ENCODE measurements at regions not wholly inside any gene's neighbourhood (a gene's known extent, or its start where the extent isn't known, plus 50 kb on each side); places are given as distances from the start of the nearest gene placed in this dataset.

DNA sequence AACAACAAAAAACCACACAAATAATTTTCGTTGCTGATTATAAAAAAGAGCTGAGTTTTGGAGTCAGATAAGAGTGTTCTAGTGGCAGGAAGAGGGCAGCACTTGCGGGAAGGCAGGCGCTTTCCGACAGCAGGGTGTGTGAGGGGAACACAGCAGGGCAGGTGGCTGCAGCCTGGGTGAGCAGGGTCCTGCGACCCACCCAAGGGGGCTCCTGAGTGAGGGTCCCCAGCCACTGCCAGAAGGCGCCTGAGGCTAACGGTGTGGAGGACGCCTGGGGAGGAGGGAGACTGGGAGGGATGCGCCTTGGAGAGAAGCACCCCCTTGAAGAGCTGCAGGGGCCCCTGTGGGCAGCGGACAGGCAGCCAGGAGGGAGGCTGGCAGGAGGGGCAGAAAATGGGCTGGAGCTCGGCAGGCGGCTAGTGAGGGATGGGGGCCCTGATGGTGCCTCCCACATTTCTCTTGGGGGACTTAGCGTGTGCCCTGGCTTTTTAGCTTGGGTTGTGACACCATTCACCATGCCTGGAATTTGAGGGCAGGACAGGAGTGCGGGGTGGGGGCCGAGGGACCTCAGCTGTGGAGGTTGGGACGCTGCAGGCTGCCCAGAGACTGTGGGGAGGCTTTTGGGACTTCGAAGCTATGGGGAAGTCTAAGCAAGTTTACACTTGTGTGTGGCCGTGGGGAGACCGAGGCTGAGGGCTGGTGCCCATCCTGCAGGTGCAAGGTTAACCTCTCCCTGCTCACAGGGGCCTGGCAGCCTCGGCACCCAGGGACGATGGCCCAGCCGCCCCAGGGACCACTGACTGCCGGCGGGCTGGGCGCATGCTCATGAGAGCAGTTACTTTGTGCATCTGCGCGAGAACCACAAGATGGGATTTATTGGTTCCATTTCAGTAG, 111.4 kb downstream of the SIK1 start:
- Mint-ChIP-seq H3K27me3 (peaks cover 7% of the 10 kb centered on the region), H3K4me3 (no peak overlapping the region), H3K27ac (peak overlapping the region; percentile 67), H3K9me3 (ENCODE audit: insufficient read depth) (peaks cover 2% of the 10 kb centered on the region), H3K4me1 (peaks cover 55% of the 10 kb centered on the region)
- Histone ChIP-seq H3K27ac (ENCODE audit: low read length in 2 of 2) (no peak overlapping the region), H3K36me3 (replicated peaks in 1 of 2; ENCODE audit: control extremely low read depth in 1 of 2, control insufficient read depth in 1 of 2, extremely low read depth in 1 of 2, insufficient read depth in 2 of 2, low read length in 1 of 2) (no peaks in the 10 kb centered on the region), H4K20me1 (ENCODE audit: control insufficient read depth, insufficient read depth, low read length, poor library complexity, severe bottlenecking) (no peaks in the 10 kb centered on the region), H3K9me3 (ENCODE audit: control extremely low read depth in 1 of 3, control insufficient read depth in 2 of 3, insufficient read depth in 1 of 3, low read length in 2 of 3) (peaks cover 0 to 15% (median 8%) of the 10 kb centered on the region in 3 donors), H3K4me3 (ENCODE audit: control extremely low read depth in 1 of 5, extremely low read depth in 1 of 5, insufficient read depth in 1 of 5, low read depth in 2 of 5, low read length in 4 of 5) (no peak overlapping the region), H3K27me3 (replicated peaks in 1 of 4; ENCODE audit: control extremely low read depth in 1 of 4, control insufficient read depth in 3 of 4, insufficient read depth in 4 of 4, low read length in 3 of 4) (peaks cover 0 to 13% (median 0%) of the 10 kb centered on the region in 4 experiments), H3K4me1 (ENCODE audit: control insufficient read depth in 2 of 2, insufficient read depth in 2 of 2, low read length in 2 of 2) (peaks cover 19 to 64% of the 10 kb centered on the region in 2 donors), H3K4me2 (replicated peaks; ENCODE audit: low read depth, low read length, poor library complexity, severe bottlenecking) (peak overlapping the region; percentile 12), H3K9ac (ENCODE audit: low read length) (no peak overlapping the region), H3K79me2 (ENCODE audit: control insufficient read depth, insufficient read depth, low read length) (no peaks in the 10 kb centered on the region), H2AFZ (ENCODE audit: insufficient read depth, low read depth, low read length, poor library complexity, severe bottlenecking) (peak overlapping the region; percentile 13)
- intact Hi-C loops (cut with micrococcal nuclease), result no loop called here
- POLR2A ChIA-PET, result no interaction called here
- peak; percentile 67 for DNase-seq
- CTCF ChIA-PET, result interaction anchor here (0.7 to 1.4 kb wide), 3 partner anchors 9 to 330 kb away, joined by 3 to 5 read pairs (median 3); no protein-coding TSS in a partner anchor
- TF ChIP-seq, protein P1, sequence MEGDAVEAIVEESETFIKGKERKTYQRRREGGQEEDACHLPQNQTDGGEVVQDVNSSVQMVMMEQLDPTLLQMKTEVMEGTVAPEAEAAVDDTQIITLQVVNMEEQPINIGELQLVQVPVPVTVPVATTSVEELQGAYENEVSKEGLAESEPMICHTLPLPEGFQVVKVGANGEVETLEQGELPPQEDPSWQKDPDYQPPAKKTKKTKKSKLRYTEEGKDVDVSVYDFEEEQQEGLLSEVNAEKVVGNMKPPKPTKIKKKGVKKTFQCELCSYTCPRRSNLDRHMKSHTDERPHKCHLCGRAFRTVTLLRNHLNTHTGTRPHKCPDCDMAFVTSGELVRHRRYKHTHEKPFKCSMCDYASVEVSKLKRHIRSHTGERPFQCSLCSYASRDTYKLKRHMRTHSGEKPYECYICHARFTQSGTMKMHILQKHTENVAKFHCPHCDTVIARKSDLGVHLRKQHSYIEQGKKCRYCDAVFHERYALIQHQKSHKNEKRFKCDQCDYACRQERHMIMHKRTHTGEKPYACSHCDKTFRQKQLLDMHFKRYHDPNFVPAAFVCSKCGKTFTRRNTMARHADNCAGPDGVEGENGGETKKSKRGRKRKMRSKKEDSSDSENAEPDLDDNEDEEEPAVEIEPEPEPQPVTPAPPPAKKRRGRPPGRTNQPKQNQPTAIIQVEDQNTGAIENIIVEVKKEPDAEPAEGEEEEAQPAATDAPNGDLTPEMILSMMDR (IDR thresholded peaks at IDR 0.05), result peak; percentile 45
- no peak for TF ChIP-seq EZH2 (IDR thresholded peaks at IDR 0.05; ENCODE audit: borderline replicate concordance, insufficient read depth, low read depth, low read length, poor library complexity, severe bottlenecking)
- WGBS (ENCODE audit: insufficient coverage), result 60% methylated on average over 26 of the region's 27 CpGs
- peak; percentile 55 for ATAC-seq (ENCODE audit: low read depth)

- TF ChIP-seq, protein P1 (IDR thresholded peaks at IDR 0.05), result no peak
- TF ChIP-seq EZH2 (IDR thresholded peaks at IDR 0.05; ENCODE audit: borderline replicate concordance, insufficient read depth, low read depth, low read length, poor library complexity, severe bottlenecking), result no peak
- DNase-seq, result no peak
- H3K27me3 Mint-ChIP-seq, result peaks cover 7% of the 10 kb centered on the region
- peaks cover 2% of the 10 kb centered on the region for H3K9me3 Mint-ChIP-seq (ENCODE audit: insufficient read depth)
- peaks cover 48% of the 10 kb centered on the region for H3K4me1 Mint-ChIP-seq
- Histone ChIP-seq H3K27ac (ENCODE audit: low read length in 2 of 2) (no peak overlapping the region), H3K4me3 (ENCODE audit: control extremely low read depth in 1 of 5, extremely low read depth in 1 of 5, insufficient read depth in 1 of 5, low read depth in 2 of 5, low read length in 4 of 5) (no peak overlapping the region), H3K27me3 (replicated peaks in 1 of 4; ENCODE audit: control extremely low read depth in 1 of 4, control insufficient read depth in 3 of 4, insufficient read depth in 4 of 4, low read length in 3 of 4) (peaks cover 0 to 13% (median 0%) of the 10 kb centered on the region in 4 experiments), H3K79me2 (ENCODE audit: control insufficient read depth, insufficient read depth, low read length) (no peaks in the 10 kb centered on the region), H3K4me2 (replicated peaks; ENCODE audit: low read depth, low read length, poor library complexity, severe bottlenecking) (no peak overlapping the region), H3K36me3 (replicated peaks in 1 of 2; ENCODE audit: control extremely low read depth in 1 of 2, control insufficient read depth in 1 of 2, extremely low read depth in 1 of 2, insufficient read depth in 2 of 2, low read length in 1 of 2) (no peaks in the 10 kb centered on the region), H4K20me1 (ENCODE audit: control insufficient read depth, insufficient read depth, low read length, poor library complexity, severe bottlenecking) (no peaks in the 10 kb centered on the region), H3K9ac (ENCODE audit: low read length) (no peak overlapping the region), H3K9me3 (ENCODE audit: control extremely low read depth in 1 of 3, control insufficient read depth in 2 of 3, insufficient read depth in 1 of 3, low read length in 2 of 3) (peaks cover 0 to 15% (median 8%) of the 10 kb centered on the region in 3 donors), H3K4me1 (ENCODE audit: control insufficient read depth in 2 of 2, insufficient read depth in 2 of 2, low read length in 2 of 2) (peaks cover 14 to 51% of the 10 kb centered on the region in 2 donors), H2AFZ (ENCODE audit: insufficient read depth, low read depth, low read length, poor library complexity, severe bottlenecking) (no peak overlapping the region)
- no peak overlapping the region for H3K4me3 Mint-ChIP-seq
- no peak overlapping the region for H3K27ac Mint-ChIP-seq
- no peak for ATAC-seq (ENCODE audit: low read depth)
- intact Hi-C loops (cut with micrococcal nuclease), result no loop called here
- WGBS (ENCODE audit: insufficient coverage), result 87% methylated on average over 8 of the region's 9 CpGs
- POLR2A ChIA-PET, result no interaction called here
- CTCF ChIA-PET, result no interaction called here
Measured at GRCh38 chr21:43313939-43314405, 113.0 kb downstream of the SIK1 start.

Measured in B cell (primary cell).